Activated CD8-positive, alpha-beta T cell treated with anti-CD3 and anti-CD28 coated beads for 36 hours (primary cell): ENCODE measurements at regions not wholly inside any gene's neighbourhood (a gene's known extent, or its start where the extent isn't known, plus 50 kb on each side); places are given as distances from the start of the nearest gene placed in this dataset.

Source experiments
- ATAC-seq: fragments of 200-7000 bp; cut with Tn5 transposase; one replicate; pipeline ENCODE4 v1.10.0; 2021; ENCODE audit warnings: mild to moderate bottlenecking, moderate library complexity
- CTCF ChIA-PET: fragments of 350-600 bp; sonication (Branson Sonifier 250); formaldehyde crosslinking; loops from one replicate; lab custom pipeline; 2021; ENCODE audit warnings: antibody characterized with exemption; lab: Charles Lee
- POLR2A ChIA-PET: fragments of 350-600 bp; sonication (Branson Sonifier 250); formaldehyde crosslinking; loops from one replicate; lab custom pipeline; 2021; ENCODE audit warnings: antibody characterized with exemption; lab: Charles Lee
- DNase-seq: peaks from one replicate; pipeline ENCODE4 v3.0.0-alpha.2; 2020
- H3K27ac Mint-ChIP-seq: one replicate; pipeline ENCODE4 v1.8.0; 2021; ENCODE audit warnings: mild to moderate bottlenecking, mixed read lengths
- H3K27me3 Mint-ChIP-seq: one replicate; pipeline ENCODE4 v1.8.0; 2021; ENCODE audit warnings: mixed read lengths
- H3K36me3 Mint-ChIP-seq: one replicate; pipeline ENCODE4 v1.8.0; 2021; ENCODE audit warnings: low read depth, mixed read lengths
- H3K4me1 Mint-ChIP-seq: one replicate; pipeline ENCODE4 v1.8.0; 2021; ENCODE audit warnings: low read depth, mixed read lengths
- H3K4me3 Mint-ChIP-seq: one replicate; pipeline ENCODE4 v1.8.0; 2021; ENCODE audit warnings: mild to moderate bottlenecking, moderate library complexity, mixed read lengths
- H3K9me3 Mint-ChIP-seq: one replicate; pipeline ENCODE4 v1.8.0; 2021; ENCODE audit warnings: mixed read lengths
- CTCF ChIP-seq: fragments of 200-600 bp; IDR thresholded peaks from one replicate; pipeline ENCODE4 v1.8.0; 2022; ENCODE audit warnings: antibody characterized with exemption, mild to moderate bottlenecking
- intact Hi-C: fragments of 100-400 bp; cut with micrococcal nuclease; formaldehyde crosslinking; loops from one replicate; pipeline ENCODE4 v1.10.0; 2022

- DNase-seq, result no peak
- no peaks in the 10 kb centered on the region for H3K36me3 Mint-ChIP-seq
- CTCF ChIA-PET, result no interaction called here
- no peak for ATAC-seq
- POLR2A ChIA-PET, result no interaction called here
- intact Hi-C loops, result no loop called here
- no peak overlapping the region for H3K27ac Mint-ChIP-seq
- H3K9me3 Mint-ChIP-seq, result no peaks in the 10 kb centered on the region
- no peak overlapping the region for H3K4me3 Mint-ChIP-seq
- H3K4me1 Mint-ChIP-seq, result peaks cover 24% of the 10 kb centered on the region
- TF ChIP-seq CTCF, result no peak
- no peaks in the 10 kb centered on the region for H3K27me3 Mint-ChIP-seq
These were observed 64.4 kb upstream of the SSBP2 start for GRCh38 chr5:81815321-81815720.

- CTCF ChIA-PET, result interaction anchor here (0.9 to 1.3 kb wide), 2 partner anchors 13 to 30 kb away, joined by 3 read pairs; no protein-coding TSS in a partner anchor
- Mint-ChIP-seq H3K4me1 (peaks cover 7% of the 10 kb centered on the region), H3K36me3 (peaks cover 5% of the 10 kb centered on the region), H3K4me3 (no peak overlapping the region), H3K27me3 (no peaks in the 10 kb centered on the region), H3K27ac (no peak overlapping the region), H3K9me3 (peaks cover 27% of the 10 kb centered on the region)
- no peak for TF ChIP-seq CTCF
- ATAC-seq (no peak), DNase-seq (no peak)
- POLR2A ChIA-PET, result no interaction called here
- intact Hi-C loops, result no loop called here
These were observed 57.2 kb upstream of the SSBP2 start for GRCh38 chr5:81808106-81808505.

- ATAC-seq, result no peak
- DNase-seq, result no peak
- Mint-ChIP-seq H3K4me3 (no peak overlapping the region), H3K4me1 (peaks cover 7% of the 10 kb centered on the region), H3K36me3 (peaks cover 5% of the 10 kb centered on the region), H3K27ac (no peak overlapping the region), H3K27me3 (no peaks in the 10 kb centered on the region), H3K9me3 (peaks cover 27% of the 10 kb centered on the region)
- intact Hi-C loops, result no loop called here
- ChIA-PET CTCF (interaction anchor here (0.7 kb wide), 1 partner anchor 374 kb away, joined by 3 read pairs; no protein-coding TSS in a partner anchor), POLR2A (no interaction called here)
- no peak for TF ChIP-seq CTCF
These were observed 54.2 kb upstream of the SSBP2 start for GRCh38 chr5:81805086-81805485.

- ATAC-seq, result no peak
- ChIA-PET CTCF (no interaction called here), POLR2A (no interaction called here)
- peaks cover 27% of the 10 kb centered on the region for H3K9me3 Mint-ChIP-seq
- no peak for TF ChIP-seq CTCF
- H3K4me1 Mint-ChIP-seq, result peaks cover 7% of the 10 kb centered on the region
- intact Hi-C loops, result no loop called here
- DNase-seq, result no peak
- no peaks in the 10 kb centered on the region for H3K27me3 Mint-ChIP-seq
- peaks cover 5% of the 10 kb centered on the region for H3K36me3 Mint-ChIP-seq
- H3K27ac Mint-ChIP-seq, result no peak overlapping the region
- H3K4me3 Mint-ChIP-seq, result no peak overlapping the region
These were observed 52.9 kb upstream of the SSBP2 start for GRCh38 chr5:81803812-81804211.

- no peak for ATAC-seq
- POLR2A ChIA-PET, result no interaction called here
These were observed 51.7 kb upstream of the SSBP2 start for GRCh38 chr5:81802625-81803024.

More at GRCh38 chr5:81802625-81803024, 51.7 kb upstream of the SSBP2 start:
- peaks cover 5% of the 10 kb centered on the region for H3K36me3 Mint-ChIP-seq
- H3K4me1 Mint-ChIP-seq, result peaks cover 7% of the 10 kb centered on the region
- CTCF ChIA-PET, result no interaction called here
- no peak for DNase-seq
- intact Hi-C loops, result no loop called here
- no peak overlapping the region for H3K4me3 Mint-ChIP-seq
- H3K27me3 Mint-ChIP-seq, result no peaks in the 10 kb centered on the region
- TF ChIP-seq CTCF, result no peak
- H3K9me3 Mint-ChIP-seq, result peaks cover 17% of the 10 kb centered on the region
- no peak overlapping the region for H3K27ac Mint-ChIP-seq
